K562 (cell line): ENCODE measurements at regions not wholly inside any gene's neighbourhood (a gene's known extent, or its start where the extent isn't known, plus 50 kb on each side); places are given as distances from the start of the nearest gene placed in this dataset.

Experiments used
- CHD2 ChIP-seq: IDR thresholded peaks from 2 replicates; pipeline ENCODE4 v1.6.1; 2011; ENCODE audit warnings: low read depth, low read length
- KLF16 ChIP-seq: IDR thresholded peaks from 2 replicates; pipeline ENCODE4 v1.6.1; 2016; ENCODE audit warnings: antibody characterized with exemption
- NONO ChIP-seq, 2 experiments: fragments of 200-400 bp in 1 of 2; fragments of 450-650 bp in 1 of 2; formaldehyde crosslinking in 1 of 2; IDR thresholded peaks; 2 replicates each; pipeline ENCODE4 v1.6.1; 2017; ENCODE audit warnings: low read depth in 2 of 2, mild to moderate bottlenecking in 2 of 2, moderate library complexity in 2 of 2, low read length in 1 of 2
- POLR2A ChIP-seq: fragments of 450-650 bp; conservative IDR thresholded peaks from 2 replicates; pipeline ENCODE4 v1.6.1; 2016
- RBBP5 ChIP-seq: fragments of 200-600 bp; sonication (generic); IDR thresholded peaks from 2 replicates; pipeline ENCODE4 v1.6.1; 2012; ENCODE audit warnings: borderline replicate concordance, mild to moderate bottlenecking, low read length, control low read depth, inconsistent platforms; ENCODE audit not compliant: insufficient read depth, poor library complexity, severe bottlenecking
- SMAD1 ChIP-seq: fragments of 150-350 bp; IDR thresholded peaks from 2 replicates; pipeline ENCODE4 v1.6.1; 2014; ENCODE audit warnings: low read length, low read depth; ENCODE audit not compliant: partially characterized antibody
- SMC3 ChIP-seq: conservative IDR thresholded peaks from 2 replicates; pipeline ENCODE4 v1.6.1; 2011; ENCODE audit warnings: low read depth, low read length, improper control_type of control experiment; ENCODE audit not compliant: insufficient read depth
- ZKSCAN8 ChIP-seq: fragments of 200-800 bp; sonication (Bioruptor generic); IDR thresholded peaks from 2 replicates; pipeline ENCODE4 v1.6.1; 2016; ENCODE audit warnings: missing genetic modification characterization, missing compliant biosample characterization
- ZNF766 ChIP-seq: fragments of 200-800 bp; sonication (Bioruptor generic); conservative IDR thresholded peaks from 2 replicates; pipeline ENCODE4 v1.6.1; 2016; ENCODE audit warnings: missing genetic modification characterization, missing compliant biosample characterization
- TF ChIP-seq, protein P1 (sequence below): sonication (generic); formaldehyde crosslinking; IDR thresholded peaks from 2 replicates; pipeline ENCODE4 v1.8.0; 2023; ENCODE audit warnings: mild to moderate bottlenecking, missing genetic modification reagents
- TF ChIP-seq, protein P2 (sequence below): sonication (generic); formaldehyde crosslinking; IDR thresholded peaks from 2 replicates; pipeline ENCODE4 v1.5.0; 2020; ENCODE audit warnings: missing genetic modification reagents
- TF ChIP-seq, protein P3 (sequence below): fragments of 450-650 bp; formaldehyde crosslinking; IDR thresholded peaks from 2 replicates; pipeline ENCODE4 v1.4.0; 2022; ENCODE audit warnings: mild to moderate bottlenecking, moderate library complexity
- TF ChIP-seq, protein P4 (sequence below), 3 experiments: IDR thresholded peaks in 2 of 3; conservative IDR thresholded peaks in 1 of 3; 2 replicates each; pipeline ENCODE4 v1.5.1; 2011 to 2012; ENCODE audit warnings: low read length in 3 of 3, mild to moderate bottlenecking in 3 of 3, control low read depth in 2 of 3, improper control_type of control experiment in 1 of 3, inconsistent platforms in 1 of 3, low read depth in 1 of 3, mixed read lengths in 1 of 3, moderate library complexity in 1 of 3; ENCODE audit not compliant: insufficient read depth in 2 of 3
- TF ChIP-seq, protein P5 (sequence below): fragments of 250-450 bp; sonication (Bioruptor Pico); IDR thresholded peaks from 2 replicates; pipeline ENCODE4 v1.4.0; 2020; ENCODE audit warnings: mild to moderate bottlenecking

DNA sequence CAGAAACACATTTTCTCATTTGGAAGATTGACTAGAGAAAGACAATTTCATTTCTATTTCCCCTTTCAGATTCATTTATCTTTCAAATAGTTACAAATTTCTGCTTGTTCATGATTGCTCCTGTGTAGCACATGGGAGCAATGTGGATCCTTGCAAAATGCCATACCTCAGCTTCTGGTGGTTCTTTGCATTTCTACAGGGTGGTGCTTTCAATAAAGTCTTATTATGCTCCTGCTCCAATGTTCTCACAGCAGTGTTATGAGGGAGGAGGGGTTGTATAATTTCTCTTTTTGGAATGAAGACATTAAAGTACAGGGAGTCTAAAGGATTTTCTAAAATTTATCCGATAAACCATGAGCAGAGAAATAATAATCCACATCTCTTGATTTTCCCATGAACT is 280.1 kb upstream of the ATP10A start:
- TF ChIP-seq CHD2 = no peak
- TF ChIP-seq, protein P1, sequence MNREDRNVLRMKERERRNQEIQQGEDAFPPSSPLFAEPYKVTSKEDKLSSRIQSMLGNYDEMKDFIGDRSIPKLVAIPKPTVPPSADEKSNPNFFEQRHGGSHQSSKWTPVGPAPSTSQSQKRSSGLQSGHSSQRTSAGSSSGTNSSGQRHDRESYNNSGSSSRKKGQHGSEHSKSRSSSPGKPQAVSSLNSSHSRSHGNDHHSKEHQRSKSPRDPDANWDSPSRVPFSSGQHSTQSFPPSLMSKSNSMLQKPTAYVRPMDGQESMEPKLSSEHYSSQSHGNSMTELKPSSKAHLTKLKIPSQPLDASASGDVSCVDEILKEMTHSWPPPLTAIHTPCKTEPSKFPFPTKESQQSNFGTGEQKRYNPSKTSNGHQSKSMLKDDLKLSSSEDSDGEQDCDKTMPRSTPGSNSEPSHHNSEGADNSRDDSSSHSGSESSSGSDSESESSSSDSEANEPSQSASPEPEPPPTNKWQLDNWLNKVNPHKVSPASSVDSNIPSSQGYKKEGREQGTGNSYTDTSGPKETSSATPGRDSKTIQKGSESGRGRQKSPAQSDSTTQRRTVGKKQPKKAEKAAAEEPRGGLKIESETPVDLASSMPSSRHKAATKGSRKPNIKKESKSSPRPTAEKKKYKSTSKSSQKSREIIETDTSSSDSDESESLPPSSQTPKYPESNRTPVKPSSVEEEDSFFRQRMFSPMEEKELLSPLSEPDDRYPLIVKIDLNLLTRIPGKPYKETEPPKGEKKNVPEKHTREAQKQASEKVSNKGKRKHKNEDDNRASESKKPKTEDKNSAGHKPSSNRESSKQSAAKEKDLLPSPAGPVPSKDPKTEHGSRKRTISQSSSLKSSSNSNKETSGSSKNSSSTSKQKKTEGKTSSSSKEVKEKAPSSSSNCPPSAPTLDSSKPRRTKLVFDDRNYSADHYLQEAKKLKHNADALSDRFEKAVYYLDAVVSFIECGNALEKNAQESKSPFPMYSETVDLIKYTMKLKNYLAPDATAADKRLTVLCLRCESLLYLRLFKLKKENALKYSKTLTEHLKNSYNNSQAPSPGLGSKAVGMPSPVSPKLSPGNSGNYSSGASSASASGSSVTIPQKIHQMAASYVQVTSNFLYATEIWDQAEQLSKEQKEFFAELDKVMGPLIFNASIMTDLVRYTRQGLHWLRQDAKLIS (CRISPR knock-in tag) = no peak
- TF ChIP-seq, protein P2, sequence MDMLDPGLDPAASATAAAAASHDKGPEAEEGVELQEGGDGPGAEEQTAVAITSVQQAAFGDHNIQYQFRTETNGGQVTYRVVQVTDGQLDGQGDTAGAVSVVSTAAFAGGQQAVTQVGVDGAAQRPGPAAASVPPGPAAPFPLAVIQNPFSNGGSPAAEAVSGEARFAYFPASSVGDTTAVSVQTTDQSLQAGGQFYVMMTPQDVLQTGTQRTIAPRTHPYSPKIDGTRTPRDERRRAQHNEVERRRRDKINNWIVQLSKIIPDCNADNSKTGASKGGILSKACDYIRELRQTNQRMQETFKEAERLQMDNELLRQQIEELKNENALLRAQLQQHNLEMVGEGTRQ (CRISPR knock-in tag) = no peak
- TF ChIP-seq SMC3 = no peak
- TF ChIP-seq POLR2A = no peak
- TF ChIP-seq ZKSCAN8 = no peak
- no peak for TF ChIP-seq RBBP5
- TF ChIP-seq ZNF766 (CRISPR knock-in tag) = no peak
- no peak for TF ChIP-seq NONO (IDR thresholded peaks at IDR 0.05; ENCODE audit: low read depth in 2 of 2, low read length in 1 of 2)
- TF ChIP-seq, protein P3, sequence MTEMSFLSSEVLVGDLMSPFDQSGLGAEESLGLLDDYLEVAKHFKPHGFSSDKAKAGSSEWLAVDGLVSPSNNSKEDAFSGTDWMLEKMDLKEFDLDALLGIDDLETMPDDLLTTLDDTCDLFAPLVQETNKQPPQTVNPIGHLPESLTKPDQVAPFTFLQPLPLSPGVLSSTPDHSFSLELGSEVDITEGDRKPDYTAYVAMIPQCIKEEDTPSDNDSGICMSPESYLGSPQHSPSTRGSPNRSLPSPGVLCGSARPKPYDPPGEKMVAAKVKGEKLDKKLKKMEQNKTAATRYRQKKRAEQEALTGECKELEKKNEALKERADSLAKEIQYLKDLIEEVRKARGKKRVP (CRISPR knock-in tag) = no peak
- no peak for TF ChIP-seq KLF16
- TF ChIP-seq SMAD1 = no peak
- TF ChIP-seq, protein P4, sequence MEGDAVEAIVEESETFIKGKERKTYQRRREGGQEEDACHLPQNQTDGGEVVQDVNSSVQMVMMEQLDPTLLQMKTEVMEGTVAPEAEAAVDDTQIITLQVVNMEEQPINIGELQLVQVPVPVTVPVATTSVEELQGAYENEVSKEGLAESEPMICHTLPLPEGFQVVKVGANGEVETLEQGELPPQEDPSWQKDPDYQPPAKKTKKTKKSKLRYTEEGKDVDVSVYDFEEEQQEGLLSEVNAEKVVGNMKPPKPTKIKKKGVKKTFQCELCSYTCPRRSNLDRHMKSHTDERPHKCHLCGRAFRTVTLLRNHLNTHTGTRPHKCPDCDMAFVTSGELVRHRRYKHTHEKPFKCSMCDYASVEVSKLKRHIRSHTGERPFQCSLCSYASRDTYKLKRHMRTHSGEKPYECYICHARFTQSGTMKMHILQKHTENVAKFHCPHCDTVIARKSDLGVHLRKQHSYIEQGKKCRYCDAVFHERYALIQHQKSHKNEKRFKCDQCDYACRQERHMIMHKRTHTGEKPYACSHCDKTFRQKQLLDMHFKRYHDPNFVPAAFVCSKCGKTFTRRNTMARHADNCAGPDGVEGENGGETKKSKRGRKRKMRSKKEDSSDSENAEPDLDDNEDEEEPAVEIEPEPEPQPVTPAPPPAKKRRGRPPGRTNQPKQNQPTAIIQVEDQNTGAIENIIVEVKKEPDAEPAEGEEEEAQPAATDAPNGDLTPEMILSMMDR (IDR thresholded peaks at IDR 0.05 in 2 of 3, conservative IDR thresholded peaks at IDR 0.05 in 1 of 3; ENCODE audit: insufficient read depth in 2 of 3, low read depth in 1 of 3, low read length in 3 of 3) = no peak
- TF ChIP-seq, protein P5, sequence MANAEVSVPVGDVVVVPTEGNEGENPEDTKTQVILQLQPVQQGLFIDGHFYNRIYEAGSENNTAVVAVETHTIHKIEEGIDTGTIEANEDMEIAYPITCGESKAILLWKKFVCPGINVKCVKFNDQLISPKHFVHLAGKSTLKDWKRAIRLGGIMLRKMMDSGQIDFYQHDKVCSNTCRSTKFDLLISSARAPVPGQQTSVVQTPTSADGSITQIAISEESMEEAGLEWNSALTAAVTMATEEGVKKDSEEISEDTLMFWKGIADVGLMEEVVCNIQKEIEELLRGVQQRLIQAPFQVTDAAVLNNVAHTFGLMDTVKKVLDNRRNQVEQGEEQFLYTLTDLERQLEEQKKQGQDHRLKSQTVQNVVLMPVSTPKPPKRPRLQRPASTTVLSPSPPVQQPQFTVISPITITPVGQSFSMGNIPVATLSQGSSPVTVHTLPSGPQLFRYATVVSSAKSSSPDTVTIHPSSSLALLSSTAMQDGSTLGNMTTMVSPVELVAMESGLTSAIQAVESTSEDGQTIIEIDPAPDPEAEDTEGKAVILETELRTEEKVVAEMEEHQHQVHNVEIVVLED = no peak
